Activated CD8-positive, alpha-beta memory T cell treated with anti-CD3 and anti-CD28 coated beads, Interleukin-2, amount 10 ng/mL, durations not matched to agents 7 days and 5 days (primary cell): ENCODE measurements at regions not wholly inside any gene's neighbourhood (a gene's known extent, or its start where the extent isn't known, plus 50 kb on each side); places are given as distances from the start of the nearest gene placed in this dataset.
A peak's percentile ranks its signal among the peaks of the same experiment; 100 is the strongest.

Source experiments
- ATAC-seq: fragments of 150-1000 bp; cut with Tn5 transposase; one replicate; pipeline ENCODE4 v1.10.0; 2021; ENCODE audit warnings: moderate library complexity
- CTCF ChIA-PET: fragments of 350-600 bp; sonication (Branson Sonifier 250); formaldehyde crosslinking; loops from one replicate; lab custom pipeline; 2021; ENCODE audit warnings: antibody characterized with exemption; lab: Charles Lee
- DNase-seq: peaks from one replicate; pipeline ENCODE4 v3.0.0-alpha.2; 2020
- H3K27ac Mint-ChIP-seq: one replicate; pipeline ENCODE4 v1.8.0; 2021; ENCODE audit warnings: mild to moderate bottlenecking, mixed read lengths
- H3K27me3 Mint-ChIP-seq: one replicate; pipeline ENCODE4 v1.8.0; 2021; ENCODE audit warnings: mixed read lengths
- H3K36me3 Mint-ChIP-seq: one replicate; pipeline ENCODE4 v1.8.0; 2021; ENCODE audit warnings: mild to moderate bottlenecking, mixed read lengths
- H3K4me1 Mint-ChIP-seq: one replicate; pipeline ENCODE4 v1.8.0; 2021; ENCODE audit warnings: mixed read lengths
- H3K4me3 Mint-ChIP-seq: one replicate; pipeline ENCODE4 v1.8.0; 2021; ENCODE audit warnings: mild to moderate bottlenecking, moderate library complexity, mixed read lengths
- H3K9me3 Mint-ChIP-seq: one replicate; pipeline ENCODE4 v1.8.0; 2022; ENCODE audit warnings: low read depth, mixed read lengths

- CTCF ChIA-PET, result interaction anchor here (1.1 to 1.2 kb wide), 3 partner anchors 10 to 222 kb away, joined by 3 to 4 read pairs (median 3); no protein-coding TSS in a partner anchor
- no peak for DNase-seq
- peaks cover 2% of the 10 kb centered on the region for H3K9me3 Mint-ChIP-seq
- H3K27ac Mint-ChIP-seq, result peak overlapping the region; percentile 52
- peak; percentile 50 for ATAC-seq
- H3K4me3 Mint-ChIP-seq, result no peak overlapping the region
- peaks cover 15% of the 10 kb centered on the region for H3K36me3 Mint-ChIP-seq
- no peaks in the 10 kb centered on the region for H3K27me3 Mint-ChIP-seq
- peaks cover 31% of the 10 kb centered on the region for H3K4me1 Mint-ChIP-seq
These were observed 56.9 kb upstream of the IVNS1ABP start for GRCh38 chr1:185373813-185374529.

DNA sequence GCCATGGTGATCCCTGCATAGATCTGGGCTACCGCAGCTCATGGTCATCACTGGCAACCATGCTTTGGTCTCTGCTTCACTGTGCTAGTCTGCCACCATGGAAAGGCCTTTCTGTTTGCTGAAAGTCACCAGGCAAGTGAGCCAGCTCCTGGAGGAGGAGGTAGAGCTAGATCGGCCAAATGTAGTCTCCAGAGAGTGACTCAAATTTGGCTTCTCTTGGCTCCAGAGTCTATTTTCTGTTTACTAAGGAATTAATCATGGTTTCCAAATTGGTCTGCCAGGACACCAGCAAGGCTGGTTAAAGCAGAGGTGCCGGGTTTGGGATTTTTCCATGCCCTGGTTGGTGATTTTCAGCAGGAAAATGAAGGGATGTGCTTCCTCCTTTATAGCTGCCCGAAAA lies 52.7 kb upstream of the IVNS1ABP start:
- H3K9me3 Mint-ChIP-seq, result no peaks in the 10 kb centered on the region
- H3K36me3 Mint-ChIP-seq, result peaks cover 15% of the 10 kb centered on the region
- H3K27me3 Mint-ChIP-seq, result no peaks in the 10 kb centered on the region
- H3K4me3 Mint-ChIP-seq, result no peak overlapping the region
- DNase-seq (no peak), ATAC-seq (no peak)
- H3K4me1 Mint-ChIP-seq, result peaks cover 35% of the 10 kb centered on the region
- CTCF ChIA-PET, result interaction anchor here (1.7 to 1.9 kb wide), 2 partner anchors 16 to 57 kb away, joined by 3 to 4 read pairs; no protein-coding TSS in a partner anchor
- H3K27ac Mint-ChIP-seq, result no peak overlapping the region

DNA sequence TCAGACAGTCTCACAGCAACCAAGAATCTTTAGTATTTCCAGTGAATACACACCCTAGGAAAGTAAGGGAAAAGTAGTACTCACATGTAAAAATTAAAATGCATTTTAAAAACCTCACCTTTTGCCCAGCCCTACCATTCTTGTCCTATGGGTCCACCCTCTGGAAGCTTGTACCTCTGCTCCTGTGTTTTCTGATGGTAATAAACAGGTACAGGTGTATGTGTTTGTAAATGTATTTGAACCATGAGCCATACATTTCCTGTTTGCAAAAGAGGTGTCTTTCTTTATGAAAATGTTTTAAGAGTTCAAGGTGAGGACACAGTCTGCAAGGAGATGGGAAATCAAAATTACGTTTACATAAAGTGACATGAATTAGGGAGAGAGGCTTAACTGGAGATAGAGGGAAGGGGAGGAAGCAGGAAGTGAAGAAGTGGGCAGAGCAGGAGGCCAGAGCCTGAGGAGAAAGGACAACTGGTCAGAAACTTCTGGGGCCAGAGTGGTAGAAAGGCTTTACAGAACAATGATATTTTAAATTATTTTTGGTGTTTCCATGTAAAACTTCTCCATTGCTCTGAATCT lies 52.0 kb upstream of the IVNS1ABP start:
- peaks cover 3% of the 10 kb centered on the region for H3K27me3 Mint-ChIP-seq
- ATAC-seq, result no peak
- no peak overlapping the region for H3K4me3 Mint-ChIP-seq
- H3K27ac Mint-ChIP-seq, result no peak overlapping the region
- H3K36me3 Mint-ChIP-seq, result peaks cover 17% of the 10 kb centered on the region
- CTCF ChIA-PET, result interaction anchor here (1.7 to 1.9 kb wide), 2 partner anchors 17 to 58 kb away, joined by 3 to 4 read pairs; no protein-coding TSS in a partner anchor
- DNase-seq, result no peak
- peaks cover 28% of the 10 kb centered on the region for H3K4me1 Mint-ChIP-seq
- H3K9me3 Mint-ChIP-seq, result no peaks in the 10 kb centered on the region

DNA sequence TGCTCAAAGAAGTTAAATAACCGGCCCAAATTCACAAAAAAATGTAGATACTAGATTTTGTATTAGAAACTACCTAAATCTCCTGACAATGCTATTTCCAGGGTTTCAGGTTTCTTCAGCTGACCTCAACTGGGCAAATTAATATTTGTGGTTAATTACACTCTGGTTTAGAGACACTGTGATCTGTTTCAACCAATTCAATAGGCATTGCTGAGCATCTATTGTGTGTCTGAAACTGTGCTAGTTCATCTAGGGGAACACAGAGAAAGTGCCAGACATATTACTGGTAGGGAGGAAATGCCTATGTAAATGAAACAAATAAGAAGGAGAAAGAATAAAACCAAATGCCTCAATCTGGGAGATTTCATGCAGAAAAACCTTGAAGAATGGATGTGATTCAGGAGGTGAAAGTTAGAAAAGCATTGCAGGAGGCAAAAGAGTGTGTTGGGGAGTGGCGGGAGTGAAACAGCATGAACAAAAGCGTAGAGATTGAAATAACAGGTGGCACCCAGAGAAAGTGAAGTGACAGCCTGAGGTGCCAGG lies 51.3 kb upstream of the IVNS1ABP start:
- Mint-ChIP-seq H3K4me1 (peaks cover 24% of the 10 kb centered on the region), H3K27ac (no peak overlapping the region), H3K27me3 (peaks cover 3% of the 10 kb centered on the region), H3K9me3 (peaks cover 4% of the 10 kb centered on the region), H3K36me3 (peaks cover 23% of the 10 kb centered on the region), H3K4me3 (no peak overlapping the region)
- CTCF ChIA-PET, result interaction anchor here (1.3 to 1.7 kb wide), 2 partner anchors 17 to 19 kb away, joined by 3 to 4 read pairs; no protein-coding TSS in a partner anchor
- no peak for DNase-seq
- ATAC-seq, result no peak

GRCh38 chr1:185367218-185367617 lies 50.2 kb upstream of the IVNS1ABP start:
- CTCF ChIA-PET, result interaction anchor here (1.3 kb wide), 1 partner anchor 18 kb away, joined by 4 read pairs; no protein-coding TSS in a partner anchor
- peaks cover 3% of the 10 kb centered on the region for H3K27me3 Mint-ChIP-seq
- peaks cover 7% of the 10 kb centered on the region for H3K9me3 Mint-ChIP-seq
- H3K27ac Mint-ChIP-seq, result no peak overlapping the region
- peaks cover 21% of the 10 kb centered on the region for H3K4me1 Mint-ChIP-seq
- no peak for ATAC-seq
- H3K4me3 Mint-ChIP-seq, result no peak overlapping the region
- no peak for DNase-seq
- peaks cover 28% of the 10 kb centered on the region for H3K36me3 Mint-ChIP-seq
